OCI-LY3 (cell line): ENCODE measurements at regions not wholly inside any gene's neighbourhood (a gene's known extent, or its start where the extent isn't known, plus 50 kb on each side); places are given as distances from the start of the nearest gene placed in this dataset.

ENCODE experiments used
- H2AFZ ChIP-seq: fragments of 200-600, 300-600 bp; shearing (Covaris generic); 2 replicates; pipeline ENCODE4 v1.6.0; 2014; ENCODE audit warnings: antibody characterized with exemption, low read depth, low read length
- H3K27ac ChIP-seq: fragments of 200-600, 300-600 bp; sonication (generic); 2 replicates; pipeline ENCODE4 v1.5.1; 2014; ENCODE audit warnings: mild to moderate bottlenecking, low read length, moderate library complexity, mixed read lengths
- H3K27me3 ChIP-seq: fragments of 200-600, 300-600 bp; sonication (generic); 2 replicates; pipeline ENCODE4 v1.6.1; 2014; ENCODE audit warnings: low read depth, low read length, mixed read lengths
- H3K36me3 ChIP-seq: fragments of 200-600, 300-600 bp; sonication (generic); replicated peaks from 2 replicates; pipeline ENCODE3; 2014; ENCODE audit warnings: low read depth, low read length, mixed read lengths
- H3K4me1 ChIP-seq: fragments of 300-600, 200-600 bp; sonication (generic); 2 replicates; pipeline ENCODE4 v1.6.1; 2014; ENCODE audit warnings: low read length, mixed read lengths
- H3K4me2 ChIP-seq: fragments of 200-600, 300-600 bp; sonication (generic); 2 replicates; pipeline ENCODE4 v1.6.1; 2014; ENCODE audit warnings: low read length, mixed read lengths
- H3K4me3 ChIP-seq: fragments of 300-600, 200-600 bp; sonication (generic); 2 replicates; pipeline ENCODE4 v1.5.1; 2014; ENCODE audit warnings: antibody characterized with exemption, mild to moderate bottlenecking, low read length, moderate library complexity
- H3K79me2 ChIP-seq: fragments of 300-600, 200-600 bp; shearing (Covaris generic); 2 replicates; pipeline ENCODE4 v1.6.1; 2014; ENCODE audit warnings: mild to moderate bottlenecking, low read length, mixed read lengths
- H3K9ac ChIP-seq: fragments of 300-600, 200-600 bp; shearing (Covaris generic); 2 replicates; pipeline ENCODE4 v1.6.0; 2014; ENCODE audit warnings: mild to moderate bottlenecking, low read length, moderate library complexity
- H3K9me3 ChIP-seq: fragments of 200-600, 300-600 bp; shearing (Covaris generic); 2 replicates; pipeline ENCODE4 v1.6.1; 2014; ENCODE audit warnings: low read length, mixed read lengths; ENCODE audit not compliant: insufficient read depth
- H4K20me1 ChIP-seq: fragments of 200-600, 300-600 bp; sonication (generic); 2 replicates; pipeline ENCODE4 v1.6.1; 2016; ENCODE audit warnings: low read length, mixed read lengths; ENCODE audit not compliant: insufficient read depth
- EZH2phosphoT487 ChIP-seq: fragments of 200-600 bp; shearing (Covaris generic); IDR thresholded peaks from 2 replicates; pipeline ENCODE4 v1.6.1; 2018; ENCODE audit warnings: antibody characterized with exemption, mixed run types, low read depth
- TF ChIP-seq, protein P1 (sequence below): fragments of 200-600, 300-600 bp; sonication (generic); IDR thresholded peaks from 2 replicates; pipeline ENCODE4 v1.5.1; 2014; ENCODE audit warnings: antibody characterized with exemption, low read length, low read depth

DNA sequence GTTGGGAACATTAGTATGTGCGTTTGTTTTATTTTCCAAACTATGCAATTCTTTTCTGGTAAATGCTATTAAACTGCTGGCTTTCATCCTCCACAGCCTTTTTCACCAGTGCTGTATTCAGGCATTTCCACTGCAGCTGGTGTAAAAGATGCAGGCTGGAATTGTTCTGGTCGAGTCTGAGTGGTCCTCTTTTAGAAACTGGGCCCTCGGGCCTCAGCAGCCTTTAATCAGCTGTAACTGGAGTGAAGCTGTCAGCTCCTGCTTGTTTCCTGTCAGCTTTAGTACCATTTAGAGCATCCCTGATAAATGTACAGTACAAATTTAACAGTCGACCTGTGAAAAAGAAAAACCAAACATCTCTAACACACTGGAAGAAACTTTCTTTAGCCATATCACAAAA, 979.6 kb downstream of the TFAP2A start:
- Histone ChIP-seq H3K4me3 (no peak overlapping the region), H3K27me3 (no peaks in the 10 kb centered on the region), H3K36me3 (no peaks in the 10 kb centered on the region), H3K4me1 (no peaks in the 10 kb centered on the region), H3K27ac (no peak overlapping the region), H2AFZ (no peak overlapping the region), H4K20me1 (no peaks in the 10 kb centered on the region), H3K9ac (no peak overlapping the region), H3K9me3 (no peaks in the 10 kb centered on the region), H3K79me2 (no peaks in the 10 kb centered on the region), H3K4me2 (no peak overlapping the region)
- TF ChIP-seq, protein P1, sequence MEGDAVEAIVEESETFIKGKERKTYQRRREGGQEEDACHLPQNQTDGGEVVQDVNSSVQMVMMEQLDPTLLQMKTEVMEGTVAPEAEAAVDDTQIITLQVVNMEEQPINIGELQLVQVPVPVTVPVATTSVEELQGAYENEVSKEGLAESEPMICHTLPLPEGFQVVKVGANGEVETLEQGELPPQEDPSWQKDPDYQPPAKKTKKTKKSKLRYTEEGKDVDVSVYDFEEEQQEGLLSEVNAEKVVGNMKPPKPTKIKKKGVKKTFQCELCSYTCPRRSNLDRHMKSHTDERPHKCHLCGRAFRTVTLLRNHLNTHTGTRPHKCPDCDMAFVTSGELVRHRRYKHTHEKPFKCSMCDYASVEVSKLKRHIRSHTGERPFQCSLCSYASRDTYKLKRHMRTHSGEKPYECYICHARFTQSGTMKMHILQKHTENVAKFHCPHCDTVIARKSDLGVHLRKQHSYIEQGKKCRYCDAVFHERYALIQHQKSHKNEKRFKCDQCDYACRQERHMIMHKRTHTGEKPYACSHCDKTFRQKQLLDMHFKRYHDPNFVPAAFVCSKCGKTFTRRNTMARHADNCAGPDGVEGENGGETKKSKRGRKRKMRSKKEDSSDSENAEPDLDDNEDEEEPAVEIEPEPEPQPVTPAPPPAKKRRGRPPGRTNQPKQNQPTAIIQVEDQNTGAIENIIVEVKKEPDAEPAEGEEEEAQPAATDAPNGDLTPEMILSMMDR = no peak
- no peak for TF ChIP-seq EZH2phosphoT487

GRCh38 chr6:9431945-9432344, 982.9 kb downstream of the TFAP2A start:
- no peaks in the 10 kb centered on the region for H3K4me1 ChIP-seq
- H3K9ac ChIP-seq = no peak overlapping the region
- H3K9me3 ChIP-seq = no peaks in the 10 kb centered on the region
- H2AFZ ChIP-seq = no peak overlapping the region
- no peak overlapping the region for H3K4me3 ChIP-seq
- no peaks in the 10 kb centered on the region for H4K20me1 ChIP-seq
- no peaks in the 10 kb centered on the region for H3K36me3 ChIP-seq
- H3K79me2 ChIP-seq = no peaks in the 10 kb centered on the region
- no peaks in the 10 kb centered on the region for H3K27me3 ChIP-seq
- H3K4me2 ChIP-seq = no peak overlapping the region
- TF ChIP-seq EZH2phosphoT487 = no peak
- no peak overlapping the region for H3K27ac ChIP-seq

- Histone ChIP-seq H3K27ac (no peak overlapping the region), H3K4me2 (no peak overlapping the region), H2AFZ (no peak overlapping the region), H3K36me3 (no peaks in the 10 kb centered on the region), H3K4me1 (no peaks in the 10 kb centered on the region), H3K9ac (no peak overlapping the region), H3K79me2 (no peaks in the 10 kb centered on the region), H3K27me3 (no peaks in the 10 kb centered on the region), H3K9me3 (no peaks in the 10 kb centered on the region), H3K4me3 (no peak overlapping the region), H4K20me1 (no peaks in the 10 kb centered on the region)
- no peak for TF ChIP-seq EZH2phosphoT487
Observed at GRCh38 chr6:9428421-9429172, 986.3 kb downstream of the TFAP2A start.

DNA sequence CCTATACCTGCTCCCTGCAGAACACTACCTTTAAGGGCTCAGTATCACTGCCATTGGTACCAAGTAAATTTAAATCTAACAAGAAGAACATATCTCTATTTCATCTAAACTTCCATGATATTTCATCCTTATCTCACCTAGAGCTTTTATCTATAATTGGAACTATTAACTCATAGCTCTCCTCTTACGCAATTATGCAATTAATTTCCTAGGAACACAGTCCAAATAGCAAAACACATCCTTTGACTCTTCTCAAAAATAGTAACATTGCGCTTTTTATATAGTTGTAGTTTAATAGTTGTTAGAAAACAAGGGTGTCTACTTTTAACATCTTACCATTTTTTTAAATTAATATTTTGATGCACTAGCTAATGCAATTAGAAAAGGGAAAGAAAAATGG, 986.8 kb upstream of the SLC35B3 start:
- TF ChIP-seq, protein P1 = no peak
- no peak for TF ChIP-seq EZH2phosphoT487
- Histone ChIP-seq H3K4me2 (no peak overlapping the region), H3K27me3 (no peaks in the 10 kb centered on the region), H3K9me3 (no peaks in the 10 kb centered on the region), H3K9ac (no peak overlapping the region), H2AFZ (no peak overlapping the region), H3K79me2 (no peaks in the 10 kb centered on the region), H3K4me3 (no peak overlapping the region), H3K4me1 (no peaks in the 10 kb centered on the region), H4K20me1 (no peaks in the 10 kb centered on the region), H3K27ac (no peak overlapping the region), H3K36me3 (no peaks in the 10 kb centered on the region)

GRCh38 chr6:9420316-9421015, 985.1 kb upstream of the SLC35B3 start:
- Histone ChIP-seq H3K27ac (no peak overlapping the region), H3K9me3 (no peaks in the 10 kb centered on the region), H3K9ac (no peak overlapping the region), H3K36me3 (no peaks in the 10 kb centered on the region), H4K20me1 (no peaks in the 10 kb centered on the region), H2AFZ (no peak overlapping the region), H3K27me3 (no peaks in the 10 kb centered on the region), H3K4me2 (no peak overlapping the region), H3K4me1 (no peaks in the 10 kb centered on the region), H3K4me3 (no peak overlapping the region), H3K79me2 (no peaks in the 10 kb centered on the region)
- TF ChIP-seq, protein P1 = no peak
- TF ChIP-seq EZH2phosphoT487 = no peak
